HEK293T (cell line): ENCODE measurements at regions not wholly inside any gene's neighbourhood (a gene's known extent, or its start where the extent isn't known, plus 50 kb on each side); places are given as distances from the start of the nearest gene placed in this dataset.

Source experiments
- ARNT ChIP-seq: fragments of 450-650 bp; IDR thresholded peaks from 2 replicates; pipeline ENCODE4 v1.6.1; 2017; ENCODE audit warnings: mild to moderate bottlenecking
- BHLHE40 ChIP-seq: fragments of 450-650 bp; IDR thresholded peaks from 2 replicates; pipeline ENCODE4 v1.6.1; 2016; ENCODE audit warnings: mild to moderate bottlenecking, moderate library complexity, borderline replicate concordance
- ELF4 ChIP-seq: fragments of 450-650 bp; IDR thresholded peaks from 2 replicates; pipeline ENCODE4 v1.6.1; 2017; ENCODE audit warnings: antibody characterized with exemption
- FOXA1 ChIP-seq: fragments of 450-650 bp; IDR thresholded peaks from 2 replicates; pipeline ENCODE4 v1.6.1; 2016; ENCODE audit warnings: mild to moderate bottlenecking
- FOXK2 ChIP-seq: fragments of 450-650 bp; IDR thresholded peaks from 2 replicates; pipeline ENCODE4 v1.6.1; 2016; ENCODE audit warnings: mild to moderate bottlenecking
- FOXM1 ChIP-seq: fragments of 450-650 bp; IDR thresholded peaks from 2 replicates; pipeline ENCODE4 v1.6.1; 2017; ENCODE audit warnings: mild to moderate bottlenecking, borderline replicate concordance
- L3MBTL2 ChIP-seq: fragments of 450-650 bp; conservative IDR thresholded peaks from 2 replicates; pipeline ENCODE4 v1.6.1; 2016; ENCODE audit warnings: mild to moderate bottlenecking
- LEF1 ChIP-seq: fragments of 450-650 bp; IDR thresholded peaks from 2 replicates; pipeline ENCODE4 v1.6.1; 2017; ENCODE audit warnings: mild to moderate bottlenecking, borderline replicate concordance
- NFRKB ChIP-seq: fragments of 450-650 bp; IDR thresholded peaks from 2 replicates; pipeline ENCODE4 v1.6.1; 2016; ENCODE audit warnings: mild to moderate bottlenecking, moderate library complexity
- SP1 ChIP-seq: fragments of 450-650 bp; IDR thresholded peaks from 2 replicates; pipeline ENCODE4 v1.6.1; 2017
- SUZ12 ChIP-seq: fragments of 450-650 bp; IDR thresholded peaks from 2 replicates; pipeline ENCODE4 v1.6.1; 2016; ENCODE audit warnings: mild to moderate bottlenecking
- TARDBP ChIP-seq: fragments of 450-650 bp; IDR thresholded peaks from 2 replicates; pipeline ENCODE4 v1.6.1; 2016

GRCh38 chr21:35107520-35107919 is 58.4 kb upstream of the RUNX1 start:
- TF ChIP-seq FOXK2 (no peak), FOXM1 (no peak), TARDBP (no peak), L3MBTL2 (no peak), SP1 (no peak), LEF1 (no peak), SUZ12 (no peak), ELF4 (no peak), BHLHE40 (no peak), NFRKB (no peak), FOXA1 (no peak), ARNT (no peak)
